Astrocyte (in vitro differentiated cells and primary cell): ENCODE measurements at regions not wholly inside any gene's neighbourhood (a gene's known extent, or its start where the extent isn't known, plus 50 kb on each side); places are given as distances from the start of the nearest gene placed in this dataset.

Source experiments
- CTCF ChIP-seq: IDR thresholded peaks from 2 replicates; pipeline ENCODE4 v1.5.1; 2011; ENCODE audit warnings: low read depth, mild to moderate bottlenecking, inconsistent platforms, low read length, moderate library complexity; ENCODE audit not compliant: insufficient read depth
- EZH2 ChIP-seq: IDR thresholded peaks from 2 replicates; pipeline ENCODE4 v1.6.1; 2012; ENCODE audit warnings: mild to moderate bottlenecking, low read length, inconsistent platforms; ENCODE audit not compliant: insufficient read depth

GRCh38 chr13:105033999-105034398 lies 1501.5 kb downstream of the EFNB2 start:
- TF ChIP-seq CTCF (no peak), EZH2 (no peak)
